Stimulated activated CD8-positive, alpha-beta memory T cell treated with anti-CD3 and anti-CD28 coated beads, Interleukin-15, amount 100 ng/mL, for 48 hours (primary cell): ENCODE measurements at regions not wholly inside any gene's neighbourhood (a gene's known extent, or its start where the extent isn't known, plus 50 kb on each side); places are given as distances from the start of the nearest gene placed in this dataset.
"Not testable (repeated sequence)": the region's sequence is repeated elsewhere in the genome, so short reads cannot be mapped to it uniquely, and the experiment has no call there.

Experiments
- DNase-seq, 2 donors: peaks; one replicate each; pipeline ENCODE4 v3.0.0-alpha.2; 2020; ENCODE audit warnings: low read depth in 2 of 2

DNA sequence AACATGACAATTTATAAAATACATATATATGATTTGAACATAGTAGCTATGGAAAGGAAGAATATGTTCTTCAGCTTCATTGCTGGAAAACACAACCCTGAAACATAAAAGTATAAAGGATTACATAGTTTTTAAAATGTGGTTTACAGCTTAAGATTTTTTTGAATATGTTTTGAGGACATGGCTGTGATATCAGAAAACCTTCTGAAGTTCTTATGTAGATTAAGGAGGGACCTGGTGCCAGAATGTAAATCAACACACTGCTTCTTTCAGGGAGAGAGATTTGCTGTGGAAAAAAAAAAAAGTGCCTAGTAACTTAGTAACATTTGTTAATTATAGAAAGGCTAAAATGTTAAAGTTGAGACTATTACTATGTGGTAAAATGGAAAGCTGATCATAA is 1261.8 kb downstream of the ADGRL3 start:
- DNase-seq = no peak

GRCh38 chr4:62460329-62460728 is 1260.2 kb downstream of the ADGRL3 start:
- no peak for DNase-seq

- no peak for DNase-seq
Measured at GRCh38 chr4:62457356-62457755, 1257.2 kb downstream of the ADGRL3 start.

- DNase-seq = no peak
Measured at GRCh38 chr4:62455871-62456270, 1255.7 kb downstream of the ADGRL3 start.

DNA sequence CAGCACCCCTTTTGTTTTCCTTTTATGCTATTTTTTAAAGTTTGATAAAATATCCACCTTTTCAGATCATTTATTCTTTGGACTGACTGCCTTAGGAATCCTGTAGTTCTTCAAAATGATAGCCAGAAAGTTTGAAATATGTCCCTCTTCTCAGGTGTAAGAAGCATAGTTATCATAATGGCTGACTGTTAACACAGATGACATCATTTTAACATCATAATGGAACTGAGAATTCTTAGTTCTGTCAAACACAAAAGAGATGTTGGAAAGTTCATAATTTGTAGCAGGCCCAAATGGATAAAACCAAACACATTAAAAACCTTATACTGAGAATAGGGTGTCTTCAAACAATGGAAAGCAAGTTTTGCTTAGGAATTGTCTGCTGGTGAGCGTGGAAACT is 1254.4 kb downstream of the ADGRL3 start:
- DNase-seq = no peak

- no peak for DNase-seq
Measured at GRCh38 chr4:62450740-62451139, 1250.6 kb downstream of the ADGRL3 start.

DNA sequence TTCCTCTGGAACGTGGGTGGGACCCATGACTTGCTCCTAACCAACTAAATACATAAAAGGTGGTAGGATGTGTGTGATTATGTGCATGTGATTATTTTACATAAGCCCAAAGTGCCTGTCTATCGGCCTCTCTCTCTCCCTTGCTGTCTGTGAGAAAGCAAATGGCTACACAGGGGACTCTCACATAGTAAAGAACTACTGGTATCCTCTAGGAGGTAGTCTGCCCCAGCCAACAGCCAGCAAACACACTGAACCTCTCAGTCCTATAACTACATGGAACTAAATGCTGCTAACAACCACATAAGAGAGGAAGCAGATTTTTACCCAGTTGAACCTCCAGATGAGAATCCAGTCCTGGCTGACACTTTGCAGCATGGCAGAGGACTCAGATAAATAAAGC is 1249.4 kb downstream of the ADGRL3 start:
- no peak for DNase-seq

GRCh38 chr4:62448911-62449310 is 1248.8 kb downstream of the ADGRL3 start:
- no peak for DNase-seq

GRCh38 chr4:62439051-62439450 is 1238.9 kb downstream of the ADGRL3 start:
- no peak for DNase-seq

- DNase-seq = no peak
Measured at GRCh38 chr4:62434921-62435320, 1234.8 kb downstream of the ADGRL3 start.

GRCh38 chr4:62431513-62432231 is 1231.5 kb downstream of the ADGRL3 start:
- not testable (repeated sequence) for DNase-seq

- no peak for DNase-seq
Measured at GRCh38 chr4:62429297-62429696, 1229.2 kb downstream of the ADGRL3 start.

DNA sequence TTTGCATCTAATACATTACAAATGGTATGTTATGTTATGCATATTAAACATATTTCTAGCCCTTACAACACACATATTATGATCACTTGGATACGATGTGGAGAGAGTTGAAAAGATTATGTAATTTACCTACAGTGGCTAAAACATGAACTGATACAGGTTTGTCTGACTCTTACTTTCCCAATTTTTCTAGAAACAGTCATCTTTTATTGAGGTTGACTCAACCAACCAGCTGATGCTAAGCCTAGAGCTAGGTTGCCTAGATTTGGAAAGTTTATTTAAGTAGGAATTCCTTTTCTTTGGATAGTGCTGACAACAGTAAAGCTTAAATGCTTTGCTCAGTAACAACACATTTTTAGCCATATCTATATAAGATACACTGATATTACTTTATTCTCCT is 1215.1 kb downstream of the ADGRL3 start:
- DNase-seq = no peak

GRCh38 chr4:62414563-62414962 is 1214.4 kb downstream of the ADGRL3 start:
- no peak for DNase-seq

GRCh38 chr4:62410371-62411003 is 1210.4 kb downstream of the ADGRL3 start:
- no peak for DNase-seq

DNA sequence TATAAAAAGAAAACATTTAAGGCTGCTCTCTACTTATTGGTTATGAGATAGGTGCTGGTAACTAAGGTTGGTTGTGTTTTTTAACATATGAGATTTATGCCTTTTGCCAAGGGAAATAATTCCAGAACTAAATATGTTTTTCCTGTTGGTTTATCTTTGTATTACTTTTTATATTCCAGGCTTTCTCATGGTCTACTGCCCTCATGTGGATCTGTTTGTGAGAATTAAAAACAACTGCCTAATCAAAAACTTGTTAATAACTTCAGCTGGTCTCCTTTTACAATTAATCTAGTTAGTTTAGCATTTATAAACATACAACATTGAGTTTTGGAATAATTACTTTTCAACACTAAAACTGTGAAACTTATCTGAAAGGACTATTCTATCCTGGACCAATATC is 1208.3 kb downstream of the ADGRL3 start:
- no peak for DNase-seq

DNA sequence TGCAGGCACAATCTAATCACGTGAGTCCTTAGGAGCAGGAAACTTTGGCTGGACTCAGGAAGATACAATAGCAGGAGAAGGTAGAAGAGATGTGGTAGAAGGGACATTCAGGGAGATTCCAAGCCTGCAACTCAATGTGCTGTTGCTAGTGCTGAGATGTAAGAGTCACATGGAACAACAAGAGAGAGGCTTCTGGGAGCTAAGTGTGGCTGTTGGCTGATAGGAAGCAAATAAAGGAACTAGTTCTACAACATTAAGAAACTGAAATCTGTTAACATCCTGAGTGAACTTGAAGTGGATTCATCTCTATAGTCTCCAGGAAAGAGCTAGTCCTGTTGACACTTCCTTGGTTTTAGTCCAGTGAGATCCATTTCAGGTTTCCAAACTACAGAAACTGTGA is 1207.4 kb downstream of the ADGRL3 start:
- DNase-seq = no peak

DNA sequence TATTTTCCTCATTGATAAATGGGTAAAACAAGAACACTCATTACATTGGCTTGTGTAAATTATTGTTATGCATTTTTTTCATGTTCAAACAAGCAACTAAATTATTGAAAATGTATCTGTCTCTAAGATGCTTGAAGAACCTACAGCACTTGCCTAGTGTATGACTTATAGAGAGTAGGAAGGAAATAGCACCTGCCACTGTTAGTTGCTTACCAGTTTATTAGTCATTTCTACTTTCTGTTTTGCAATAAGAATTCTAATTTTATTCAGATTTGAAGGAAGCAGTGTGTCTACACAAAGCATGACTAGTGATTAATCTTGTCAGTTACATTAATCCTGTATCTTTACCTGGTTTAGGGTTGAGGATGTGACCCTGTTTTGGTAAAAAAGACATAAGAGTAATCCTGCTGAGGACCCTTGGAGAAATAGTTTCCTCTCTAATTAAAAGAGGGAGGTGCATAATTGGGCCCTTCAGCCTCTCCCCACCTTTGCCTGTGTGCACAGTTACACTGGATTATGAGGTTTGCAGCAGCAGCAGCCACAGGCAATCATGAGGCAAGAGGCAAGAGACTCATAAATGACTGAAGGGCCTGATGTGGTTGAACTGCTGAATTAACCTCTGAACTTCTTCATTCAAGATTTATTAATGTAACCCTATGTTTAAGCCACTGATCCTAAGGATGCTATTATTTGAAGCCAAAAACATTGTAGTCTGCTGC is 1202.1 kb downstream of the ADGRL3 start:
- no peak for DNase-seq

DNA sequence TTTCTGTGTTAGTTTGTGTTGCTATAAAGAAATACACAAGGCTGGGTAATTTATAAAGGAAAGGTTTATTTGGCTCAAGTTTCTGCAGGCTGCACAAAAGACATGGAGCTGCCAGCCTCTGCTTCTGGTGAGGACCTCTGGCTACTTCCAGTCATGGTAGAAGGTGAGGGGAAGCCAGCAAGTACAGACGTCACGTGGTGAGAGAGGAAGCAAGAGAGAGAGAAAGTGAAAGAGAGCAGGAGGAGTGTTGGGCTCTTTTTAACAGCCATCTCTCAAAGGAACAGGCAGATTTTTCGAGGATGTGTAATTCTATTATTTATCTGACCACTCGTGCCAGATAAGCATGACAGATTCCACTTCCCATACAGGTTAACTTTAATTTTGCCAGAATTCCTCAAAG is 1199.1 kb downstream of the ADGRL3 start:
- no peak for DNase-seq

DNA sequence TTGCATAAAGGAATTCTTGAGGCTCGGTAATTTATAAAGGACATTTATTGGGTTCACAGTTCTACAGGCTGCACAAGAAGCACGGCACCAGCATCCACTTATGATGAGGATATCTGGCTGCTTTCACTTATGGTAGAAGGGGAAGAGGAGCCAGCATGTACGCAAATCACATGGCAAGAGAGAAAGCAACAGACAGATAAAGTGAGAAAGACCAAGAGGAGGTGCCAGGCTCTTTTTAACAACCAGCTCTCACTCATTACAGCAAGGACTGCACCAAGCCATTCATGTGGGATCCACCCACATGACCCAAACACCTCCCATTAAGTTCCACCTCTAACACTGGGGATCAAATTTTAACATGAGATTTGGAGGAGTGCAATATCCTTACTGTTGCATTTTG is 1198.2 kb downstream of the ADGRL3 start:
- DNase-seq = no peak

DNA sequence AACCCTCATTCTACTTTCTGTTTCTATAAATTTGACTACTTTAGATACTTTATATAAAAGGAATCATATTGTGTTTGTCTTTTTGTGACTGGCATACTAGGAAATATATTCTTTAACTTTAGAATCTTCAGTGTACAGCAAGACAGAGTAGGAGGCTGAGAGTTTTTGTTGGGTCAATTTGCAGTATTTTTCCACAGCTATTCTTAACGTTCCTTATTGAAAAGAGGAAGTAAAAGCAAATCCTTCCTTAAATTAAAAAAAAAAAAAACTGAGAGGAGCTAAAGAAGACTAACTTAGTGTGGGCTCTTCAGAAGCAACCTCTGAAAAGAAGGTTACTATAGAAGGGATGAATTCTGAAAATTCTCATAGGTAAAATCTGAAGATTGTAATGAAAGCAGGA is 1194.6 kb downstream of the ADGRL3 start:
- no peak for DNase-seq

- DNase-seq = no peak
Measured at GRCh38 chr4:62387808-62388207, 1187.7 kb downstream of the ADGRL3 start.

- DNase-seq = no peak
Measured at GRCh38 chr4:62377700-62378099, 1177.6 kb downstream of the ADGRL3 start.
